ENCODE measurements at regions not wholly inside any gene's neighbourhood (a gene's known extent, or its start where the extent isn't known, plus 50 kb on each side); places are given as distances from the start of the nearest gene placed in this dataset.

GRCh38 chr18:10013621-10014543, 100.1 kb downstream of the VAPA start:
- TF ChIP-seq, protein P1, sequence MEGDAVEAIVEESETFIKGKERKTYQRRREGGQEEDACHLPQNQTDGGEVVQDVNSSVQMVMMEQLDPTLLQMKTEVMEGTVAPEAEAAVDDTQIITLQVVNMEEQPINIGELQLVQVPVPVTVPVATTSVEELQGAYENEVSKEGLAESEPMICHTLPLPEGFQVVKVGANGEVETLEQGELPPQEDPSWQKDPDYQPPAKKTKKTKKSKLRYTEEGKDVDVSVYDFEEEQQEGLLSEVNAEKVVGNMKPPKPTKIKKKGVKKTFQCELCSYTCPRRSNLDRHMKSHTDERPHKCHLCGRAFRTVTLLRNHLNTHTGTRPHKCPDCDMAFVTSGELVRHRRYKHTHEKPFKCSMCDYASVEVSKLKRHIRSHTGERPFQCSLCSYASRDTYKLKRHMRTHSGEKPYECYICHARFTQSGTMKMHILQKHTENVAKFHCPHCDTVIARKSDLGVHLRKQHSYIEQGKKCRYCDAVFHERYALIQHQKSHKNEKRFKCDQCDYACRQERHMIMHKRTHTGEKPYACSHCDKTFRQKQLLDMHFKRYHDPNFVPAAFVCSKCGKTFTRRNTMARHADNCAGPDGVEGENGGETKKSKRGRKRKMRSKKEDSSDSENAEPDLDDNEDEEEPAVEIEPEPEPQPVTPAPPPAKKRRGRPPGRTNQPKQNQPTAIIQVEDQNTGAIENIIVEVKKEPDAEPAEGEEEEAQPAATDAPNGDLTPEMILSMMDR (IDR thresholded peaks at IDR 0.05) = no peak
- H3K27me3 ChIP-seq = no peaks in the 10 kb centered on the region
- peaks cover 23 to 43% of the 10 kb centered on the region in 2 donors for H3K4me1 ChIP-seq
- peak overlapping the region; percentile 68 to 77 for H3K27ac ChIP-seq
- peak in 1 of 2 donors; percentile 42 for DNase-seq (ENCODE audit: low spot score in 2 of 2)
- H3K9me3 ChIP-seq = peaks cover 0 to 4% of the 10 kb centered on the region in 2 donors
- intact Hi-C loops (cut with DNase I) = loop anchor here (5.0 kb wide), 2 partner anchors 128 to 438 kb away; partner anchors contain the start of gene APCDD1
- H3K36me3 ChIP-seq = no peaks in the 10 kb centered on the region
- H3K4me3 ChIP-seq = no peak overlapping the region

DNA sequence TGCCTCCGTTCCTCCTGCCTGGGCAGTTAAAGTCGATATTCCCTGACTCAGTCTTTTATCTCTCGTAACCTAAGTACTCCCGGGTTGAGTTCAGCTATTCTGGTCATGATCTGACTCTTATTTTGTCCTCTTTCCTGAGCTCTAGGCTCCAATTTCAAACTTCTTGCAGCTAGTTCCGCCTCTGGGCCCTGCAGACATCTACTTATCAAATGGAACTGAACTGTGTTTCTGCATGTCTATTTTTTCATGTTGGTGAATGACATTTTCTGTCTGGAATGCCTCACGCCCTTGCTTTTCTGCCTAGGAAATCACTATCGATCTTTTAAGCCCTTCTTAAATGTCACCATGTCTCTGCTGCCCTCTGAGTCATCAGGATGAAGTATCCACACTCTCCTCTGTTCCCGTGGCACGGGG, 101.5 kb downstream of the VAPA start:
- intact Hi-C loops (cut with DNase I) = no loop called here
- Histone ChIP-seq H3K4me3 (no peak overlapping the region), H3K27me3 (no peaks in the 10 kb centered on the region), H3K36me3 (no peaks in the 10 kb centered on the region), H3K27ac (peak overlapping the region; percentile 68 to 77), H3K9me3 (peaks cover 0 to 4% of the 10 kb centered on the region in 2 donors), H3K4me1 (peaks cover 16 to 35% of the 10 kb centered on the region in 2 donors)
- TF ChIP-seq, protein P1 (IDR thresholded peaks at IDR 0.05) = no peak
- DNase-seq (ENCODE audit: low spot score in 2 of 2) = peak in 1 of 2 donors; percentile 64

- Histone ChIP-seq H3K27ac (peak overlapping the region; percentile 68 to 77), H3K27me3 (no peaks in the 10 kb centered on the region), H3K9me3 (peaks cover 0 to 4% of the 10 kb centered on the region in 2 donors), H3K4me1 (peaks cover 10 to 29% of the 10 kb centered on the region in 2 donors), H3K4me3 (no peak overlapping the region), H3K36me3 (no peaks in the 10 kb centered on the region)
- TF ChIP-seq, protein P1 (IDR thresholded peaks at IDR 0.05) = peak in 1 of 3 experiments; percentile 31
- DNase-seq (ENCODE audit: low spot score in 2 of 2) = peak in 1 of 2 donors; percentile 63
- intact Hi-C loops (cut with DNase I) = no loop called here
These were observed 102.4 kb downstream of the VAPA start for GRCh38 chr18:10015941-10016819.

- Histone ChIP-seq H3K27me3 (no peaks in the 10 kb centered on the region), H3K4me1 (peaks cover 10 to 25% of the 10 kb centered on the region in 2 donors), H3K27ac (peak overlapping the region; percentile 27 to 68), H3K36me3 (no peaks in the 10 kb centered on the region), H3K4me3 (no peak overlapping the region), H3K9me3 (peaks cover 0 to 4% of the 10 kb centered on the region in 2 donors)
- TF ChIP-seq, protein P1 (IDR thresholded peaks at IDR 0.05) = no peak
- intact Hi-C loops (cut with DNase I) = no loop called here
- no peak for DNase-seq (ENCODE audit: low spot score in 2 of 2)
These were observed 103.2 kb downstream of the VAPA start for GRCh38 chr18:10017043-10017442.

DNA sequence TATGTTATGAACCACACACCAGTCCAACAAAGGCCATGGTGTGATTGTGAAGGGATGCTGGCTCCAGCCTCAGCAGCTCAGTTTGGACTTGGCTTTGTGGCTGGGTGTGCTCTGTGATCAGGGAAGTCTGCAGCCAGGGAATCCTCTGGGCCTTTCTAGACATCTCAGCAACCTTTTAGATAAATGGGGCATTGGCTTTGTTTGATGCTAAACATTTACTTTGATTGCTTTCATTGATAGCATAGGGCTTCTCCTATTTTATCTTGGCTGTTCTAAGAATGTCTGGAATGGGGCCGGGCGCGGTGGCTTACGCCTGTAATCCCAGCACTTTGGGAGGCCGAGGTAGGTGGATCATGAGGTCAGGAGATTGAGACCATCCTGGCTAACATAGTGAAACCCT, 104.5 kb downstream of the VAPA start:
- Histone ChIP-seq H3K27ac (no peak overlapping the region), H3K4me1 (peaks cover 10 to 32% of the 10 kb centered on the region in 2 donors), H3K36me3 (no peaks in the 10 kb centered on the region), H3K27me3 (no peaks in the 10 kb centered on the region), H3K4me3 (no peak overlapping the region), H3K9me3 (peaks cover 0 to 9% of the 10 kb centered on the region in 2 donors)
- intact Hi-C loops (cut with DNase I) = no loop called here
- no peak for DNase-seq (ENCODE audit: low spot score in 2 of 2)
- TF ChIP-seq, protein P1 (IDR thresholded peaks at IDR 0.05) = no peak
